ENCODE measurements at regions not wholly inside any gene's neighbourhood (a gene's known extent, or its start where the extent isn't known, plus 50 kb on each side); places are given as distances from the start of the nearest gene placed in this dataset.

- no peak for DNase-seq
- Histone ChIP-seq H3K4me1 (ENCODE audit: insufficient read depth, low read length) (no peaks in the 10 kb centered on the region), H3K27ac (ENCODE audit: insufficient read length, low read depth, low read length) (no peak overlapping the region), H3K27me3 (ENCODE audit: insufficient read depth, low read length) (no peaks in the 10 kb centered on the region), H3K9me3 (ENCODE audit: control insufficient read depth, low read depth, low read length) (no peaks in the 10 kb centered on the region), H3K79me1 (ENCODE audit: insufficient read depth, low read depth, low read length, poor library complexity, severe bottlenecking) (no peaks in the 10 kb centered on the region), H3K18ac (ENCODE audit: insufficient read length, low read depth, low read length) (no peak overlapping the region), H4K20me1 (ENCODE audit: control insufficient read depth, insufficient read depth, insufficient read length) (no peaks in the 10 kb centered on the region), H2BK12ac (ENCODE audit: insufficient read length, low read depth, low read length) (no peak overlapping the region), H2BK120ac (ENCODE audit: low read depth, low read length, poor library complexity, severe bottlenecking) (no peak overlapping the region), H2BK5ac (ENCODE audit: insufficient read length, low read length) (no peak overlapping the region), H2AK5ac (ENCODE audit: insufficient read length, low read length) (no peak overlapping the region), H3T11ph (ENCODE audit: low read length) (no peak overlapping the region), H3K4me2 (ENCODE audit: insufficient read depth, insufficient read length, low read length) (no peak overlapping the region), H3K23ac (ENCODE audit: insufficient read length, low read depth, low read length) (no peak overlapping the region), H2BK20ac (ENCODE audit: low read depth, low read length, poor library complexity, severe bottlenecking) (no peak overlapping the region), H4K8ac (replicated peaks; ENCODE audit: insufficient read length, low read depth, low read length) (no peak overlapping the region), H3K4ac (ENCODE audit: low read depth, low read length) (no peak overlapping the region), H2BK15ac (ENCODE audit: low read depth, low read length) (no peak overlapping the region), H2AFZ (ENCODE audit: low read length) (no peak overlapping the region), H3K14ac (ENCODE audit: insufficient read depth, low read length) (no peak overlapping the region), H3K79me2 (ENCODE audit: insufficient read depth, low read length) (no peaks in the 10 kb centered on the region), H3K23me2 (ENCODE audit: insufficient read length, low read depth, low read length, poor library complexity, severe bottlenecking) (no peaks in the 10 kb centered on the region), H3K9ac (ENCODE audit: extremely low read depth, insufficient read length, low read length) (no peak overlapping the region), H4K91ac (ENCODE audit: insufficient read length, low read depth, low read length) (no peak overlapping the region), H4K5ac (ENCODE audit: insufficient read length, low read depth, low read length) (no peak overlapping the region), H3K56ac (ENCODE audit: insufficient read length, low read depth, low read length) (no peak overlapping the region)
- WGBS (ENCODE audit: extremely low coverage, insufficient read length, low lambda C conversion rate): no CpG with 5 or more reads among the region's 2 CpGs
- no peak for TF ChIP-seq CTCF (conservative IDR thresholded peaks at IDR 0.05)
- H3K27me3 Mint-ChIP-seq (ENCODE audit: low read depth): no peaks in the 10 kb centered on the region
- H3K27ac Mint-ChIP-seq: no peak overlapping the region
- H3K4me3 Mint-ChIP-seq: no peak overlapping the region
- H3K36me3 Mint-ChIP-seq (ENCODE audit: insufficient read depth in 1 of 3, low read depth in 3 of 3): no peaks in the 10 kb centered on the region
- H3K9me3 Mint-ChIP-seq: no peaks in the 10 kb centered on the region
- H3K4me1 Mint-ChIP-seq: no peaks in the 10 kb centered on the region; a peak in 2 of 4 replicates
These were observed 357.6 kb upstream of the CWC22 start for GRCh38 chr2:180364719-180365118.

All from H9 (cell line).